A204.1 (cell line): ENCODE measurements at regions not wholly inside any gene's neighbourhood (a gene's known extent, or its start where the extent isn't known, plus 50 kb on each side); places are given as distances from the start of the nearest gene placed in this dataset.

Source experiments
- FAIRE-seq: peaks from 2 replicates; lab custom pipeline; 2012; peaks lifted over from hg19 to GRCh38; lab: Jason Lieb, UNC

GRCh38 chr18:25873833-25874232 is 216.6 kb downstream of the SS18 start:
- no peak for FAIRE-seq

- FAIRE-seq = no peak
Measured at GRCh38 chr18:25866331-25866730, 224.1 kb downstream of the SS18 start.

- no peak for FAIRE-seq
Measured at GRCh38 chr18:25862881-25863600, 227.4 kb downstream of the SS18 start.

- no peak for FAIRE-seq
Measured at GRCh38 chr18:25853691-25854433, 236.6 kb downstream of the SS18 start.

- no peak for FAIRE-seq
Measured at GRCh38 chr18:25843791-25844190, 246.6 kb downstream of the SS18 start.

GRCh38 chr18:25842665-25843064 is 247.7 kb downstream of the SS18 start:
- no peak for FAIRE-seq

DNA sequence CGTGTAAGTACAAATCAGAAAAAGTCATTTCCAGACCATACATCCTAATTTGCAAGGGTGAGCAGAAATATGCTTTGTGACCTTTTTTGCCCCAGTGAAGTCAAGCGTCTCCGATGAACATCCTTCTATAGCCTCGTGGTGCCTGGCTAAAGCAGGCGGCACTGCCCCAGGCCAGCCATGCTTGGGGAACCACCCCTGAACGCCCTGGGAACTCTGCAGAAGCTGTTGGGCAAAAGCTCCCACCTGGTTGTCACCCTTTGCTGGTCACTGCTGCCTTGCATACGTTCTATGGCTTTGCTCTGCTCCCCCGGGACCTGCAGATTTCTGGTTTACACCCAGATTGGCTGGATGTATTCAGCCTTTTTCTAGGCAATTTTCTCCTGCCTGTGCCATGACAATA is 256.4 kb downstream of the SS18 start:
- no peak for FAIRE-seq

- no peak for FAIRE-seq
Measured at GRCh38 chr18:25832001-25832604, 258.3 kb downstream of the SS18 start.

GRCh38 chr18:25831301-25831701 is 259.1 kb downstream of the SS18 start:
- no peak for FAIRE-seq

- FAIRE-seq = no peak
Measured at GRCh38 chr18:25830787-25831186, 259.6 kb downstream of the SS18 start.

DNA sequence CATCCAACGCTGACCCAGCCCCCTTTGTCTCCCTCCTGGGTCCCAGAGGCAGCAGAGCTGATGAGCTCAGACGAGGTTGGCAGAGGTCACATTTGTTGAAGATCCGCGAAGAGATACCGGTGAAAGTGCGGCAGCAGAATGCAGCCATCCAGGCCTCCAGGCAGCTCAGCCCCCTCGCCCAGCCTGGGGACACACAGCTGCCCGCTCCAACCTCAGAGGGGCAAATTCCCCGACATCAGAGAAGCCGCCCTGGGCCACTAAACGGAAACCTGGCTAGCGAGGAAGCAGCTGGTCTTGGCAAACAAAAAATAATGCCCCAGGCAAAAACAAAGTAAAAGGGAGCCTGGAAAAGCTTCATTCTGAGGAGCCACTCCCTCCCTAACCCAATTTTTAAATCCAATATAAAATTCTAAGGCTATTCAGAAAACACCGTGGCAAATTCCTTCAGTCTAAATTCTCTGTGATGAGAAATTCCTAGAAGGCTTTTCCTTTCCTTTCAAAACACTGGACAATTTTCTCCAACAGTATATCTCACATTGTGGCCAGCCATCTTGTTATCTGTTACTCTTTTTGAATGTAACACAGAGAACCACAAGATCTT is 262.4 kb downstream of the SS18 start:
- FAIRE-seq = no peak

- FAIRE-seq = no peak
Measured at GRCh38 chr18:25827228-25827627, 263.2 kb downstream of the SS18 start.

- no peak for FAIRE-seq
Measured at GRCh38 chr18:25826823-25827222, 263.6 kb downstream of the SS18 start.

DNA sequence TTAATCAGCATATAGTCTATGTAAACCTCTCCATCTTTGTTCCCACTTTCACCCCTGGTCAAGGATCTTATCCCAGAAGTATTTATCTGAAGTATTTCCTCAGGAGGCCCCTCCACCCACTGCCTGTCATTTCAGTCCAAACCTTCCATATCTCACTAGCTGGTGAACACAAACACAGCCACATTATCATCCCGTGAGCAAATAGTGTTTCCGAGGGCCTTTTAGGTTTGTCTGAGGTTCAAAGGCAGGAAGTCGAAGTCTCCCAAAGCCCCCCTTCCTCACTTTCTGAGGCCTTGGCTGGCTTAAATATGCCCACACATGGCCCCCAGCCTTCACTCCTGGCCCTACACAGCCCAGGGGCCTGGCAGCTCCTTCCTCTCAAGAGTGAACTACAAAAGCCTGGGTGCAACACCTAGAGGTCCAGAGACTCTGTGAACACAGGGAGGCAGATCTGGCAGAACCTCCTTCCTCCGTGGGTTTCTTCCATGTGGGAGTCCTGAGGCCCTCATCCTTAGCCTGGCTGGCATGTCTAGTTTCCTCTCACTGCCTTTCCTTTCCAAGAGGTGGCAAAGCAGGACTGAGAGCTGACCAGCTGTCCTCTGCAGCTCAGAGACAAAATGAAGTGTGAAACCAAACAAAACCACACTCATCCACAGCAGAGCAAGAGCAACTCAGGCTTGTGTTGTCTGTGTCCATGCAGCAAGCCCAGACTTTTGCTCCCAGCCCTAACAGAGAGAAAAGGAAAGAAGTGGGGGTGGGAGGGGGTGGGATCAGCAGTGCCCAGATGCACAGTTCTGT is 264.2 kb downstream of the SS18 start:
- no peak for FAIRE-seq

DNA sequence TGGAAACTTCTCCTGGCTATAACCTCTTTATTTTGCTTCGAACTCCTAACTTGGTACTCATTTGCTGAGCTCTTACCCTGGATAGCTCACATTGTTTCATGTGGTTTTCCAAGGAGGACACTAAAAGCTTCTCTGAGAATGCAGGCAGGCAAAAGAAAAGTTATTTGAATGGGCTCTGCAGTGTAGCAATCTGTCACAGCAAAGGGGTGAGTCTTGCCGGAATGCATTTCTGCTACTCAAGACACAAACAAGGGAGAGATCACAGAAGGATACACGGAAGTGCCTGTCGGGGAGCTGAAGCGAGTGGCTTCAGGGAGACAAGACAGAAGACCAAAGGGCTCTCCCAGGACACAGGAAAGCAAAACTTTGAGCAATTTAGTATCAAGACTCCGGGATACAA is 265.4 kb downstream of the SS18 start:
- FAIRE-seq = no peak

GRCh38 chr18:25819746-25820363 is 270.6 kb downstream of the SS18 start:
- FAIRE-seq = no peak

GRCh38 chr18:25818505-25818904 is 271.9 kb downstream of the SS18 start:
- FAIRE-seq = no peak

DNA sequence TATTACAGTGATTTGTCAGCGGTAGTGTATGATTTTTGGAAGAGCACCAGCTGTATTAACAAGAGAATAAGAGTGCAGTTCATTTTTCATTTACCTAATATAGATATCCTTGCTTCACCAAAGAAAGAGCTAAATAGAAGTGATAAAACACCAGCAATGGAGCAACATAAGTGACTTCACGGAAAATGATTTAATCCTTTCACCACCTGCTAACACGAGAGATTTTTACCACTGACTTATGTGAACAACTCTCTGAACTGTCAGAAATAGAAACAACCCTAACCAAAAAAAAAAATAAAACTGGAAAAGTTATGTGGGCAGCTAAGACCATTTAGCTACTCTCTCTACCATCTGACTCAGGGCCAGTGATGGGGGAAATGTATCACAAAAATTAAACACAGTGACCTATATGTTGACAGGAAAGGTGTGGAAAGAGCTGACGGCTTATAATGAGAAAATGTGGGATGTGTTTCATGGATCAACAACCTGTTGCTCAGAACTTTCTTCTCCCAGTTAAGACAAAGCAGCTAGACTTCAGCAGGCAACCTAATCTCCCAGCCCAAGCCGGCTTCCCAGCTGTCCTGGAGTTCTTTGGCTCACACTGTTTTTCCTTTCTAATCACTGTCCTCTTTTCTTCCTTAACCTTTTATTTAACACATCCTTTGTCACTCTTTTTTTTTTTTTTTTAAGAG is 272.7 kb downstream of the SS18 start:
- FAIRE-seq = no peak

- no peak for FAIRE-seq
Measured at GRCh38 chr18:25815659-25816058, 274.8 kb downstream of the SS18 start.

- no peak for FAIRE-seq
Measured at GRCh38 chr18:25814841-25815458, 275.5 kb downstream of the SS18 start.

GRCh38 chr18:25813110-25813509 is 277.3 kb downstream of the SS18 start:
- no peak for FAIRE-seq
